ENCODE measurements at regions not wholly inside any gene's neighbourhood (a gene's known extent, or its start where the extent isn't known, plus 50 kb on each side); places are given as distances from the start of the nearest gene placed in this dataset.

DNA sequence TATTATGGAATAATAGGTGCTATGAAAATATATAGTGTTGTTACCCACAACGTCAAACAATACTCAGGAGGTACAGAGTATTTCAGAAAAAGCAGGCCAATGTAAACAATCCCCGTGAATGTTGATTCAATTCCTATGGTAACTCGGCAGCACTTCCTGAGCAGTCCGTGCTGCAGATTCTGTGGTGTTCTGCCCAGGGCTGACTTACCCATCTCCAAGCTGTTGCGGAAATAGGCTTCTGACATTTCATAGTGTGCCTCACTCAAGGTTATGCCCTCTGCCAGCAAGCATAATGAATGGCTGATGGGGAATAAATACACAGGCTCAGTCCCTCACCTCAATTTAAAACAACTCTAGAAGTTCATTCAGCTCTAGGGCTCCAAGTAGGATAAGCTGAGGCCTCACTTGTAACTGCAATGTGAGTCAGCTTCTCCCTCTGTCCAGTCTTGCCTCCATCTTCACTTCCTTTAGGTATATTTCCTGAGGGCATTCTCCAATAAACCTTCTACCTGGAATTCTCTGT lies 177.6 kb downstream of the GNAI1 start:
- TF ChIP-seq, protein P1, sequence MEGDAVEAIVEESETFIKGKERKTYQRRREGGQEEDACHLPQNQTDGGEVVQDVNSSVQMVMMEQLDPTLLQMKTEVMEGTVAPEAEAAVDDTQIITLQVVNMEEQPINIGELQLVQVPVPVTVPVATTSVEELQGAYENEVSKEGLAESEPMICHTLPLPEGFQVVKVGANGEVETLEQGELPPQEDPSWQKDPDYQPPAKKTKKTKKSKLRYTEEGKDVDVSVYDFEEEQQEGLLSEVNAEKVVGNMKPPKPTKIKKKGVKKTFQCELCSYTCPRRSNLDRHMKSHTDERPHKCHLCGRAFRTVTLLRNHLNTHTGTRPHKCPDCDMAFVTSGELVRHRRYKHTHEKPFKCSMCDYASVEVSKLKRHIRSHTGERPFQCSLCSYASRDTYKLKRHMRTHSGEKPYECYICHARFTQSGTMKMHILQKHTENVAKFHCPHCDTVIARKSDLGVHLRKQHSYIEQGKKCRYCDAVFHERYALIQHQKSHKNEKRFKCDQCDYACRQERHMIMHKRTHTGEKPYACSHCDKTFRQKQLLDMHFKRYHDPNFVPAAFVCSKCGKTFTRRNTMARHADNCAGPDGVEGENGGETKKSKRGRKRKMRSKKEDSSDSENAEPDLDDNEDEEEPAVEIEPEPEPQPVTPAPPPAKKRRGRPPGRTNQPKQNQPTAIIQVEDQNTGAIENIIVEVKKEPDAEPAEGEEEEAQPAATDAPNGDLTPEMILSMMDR (IDR thresholded peaks at IDR 0.05; ENCODE audit: low read length): no peak
- TF ChIP-seq EZH2 (IDR thresholded peaks at IDR 0.05; ENCODE audit: borderline replicate concordance, low read length): no peak
- Histone ChIP-seq H3F3A (ENCODE audit: insufficient read depth, low read length) (no peaks in the 10 kb centered on the region), H3K4me1 (ENCODE audit: insufficient read depth, low read length, severe bottlenecking) (no peaks in the 10 kb centered on the region), H3K9me3 (ENCODE audit: low read length) (no peaks in the 10 kb centered on the region), H3K36me3 (ENCODE audit: insufficient read depth, low read length) (no peaks in the 10 kb centered on the region), H3K9ac (ENCODE audit: low read length) (no peak overlapping the region), H4K20me1 (ENCODE audit: insufficient read depth, low read length) (no peaks in the 10 kb centered on the region), H3K9me2 (ENCODE audit: low read depth, low read length) (no peaks in the 10 kb centered on the region), H3K27me3 (ENCODE audit: insufficient read depth, low read length) (no peaks in the 10 kb centered on the region), H2AFZ (ENCODE audit: low read length) (no peak overlapping the region), H3K4me3 (ENCODE audit: low read depth, low read length, poor library complexity, severe bottlenecking) (no peak overlapping the region), H3K27ac (ENCODE audit: low read depth, low read length, poor library complexity, severe bottlenecking) (no peak overlapping the region), H3K4me2 (ENCODE audit: low read length) (no peak overlapping the region), H3K79me2 (ENCODE audit: insufficient read depth, low read length) (no peaks in the 10 kb centered on the region)

DNA sequence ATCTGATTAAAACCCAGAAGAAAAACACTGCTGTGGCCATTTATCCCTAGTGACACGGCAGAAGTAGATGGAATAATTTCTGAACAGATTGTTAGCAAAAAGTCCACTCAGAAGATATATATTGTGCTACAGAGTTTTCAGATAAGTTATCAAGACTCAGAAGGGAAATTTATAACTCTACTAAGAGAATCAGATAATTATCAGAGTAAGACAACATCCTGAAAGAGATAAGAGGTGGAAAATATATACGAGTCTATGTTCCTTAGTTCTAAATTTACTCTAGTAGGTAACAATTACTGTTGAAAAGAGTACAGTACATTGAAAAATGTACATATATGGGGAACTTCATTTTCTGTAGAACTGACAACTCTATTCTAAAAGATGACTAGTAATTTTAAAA lies 176.7 kb downstream of the GNAI1 start:
- Histone ChIP-seq H3K36me3 (ENCODE audit: insufficient read depth, low read length) (no peaks in the 10 kb centered on the region), H3K9me3 (ENCODE audit: low read length) (no peaks in the 10 kb centered on the region), H3F3A (ENCODE audit: insufficient read depth, low read length) (no peaks in the 10 kb centered on the region), H3K4me2 (ENCODE audit: low read length) (no peak overlapping the region), H4K20me1 (ENCODE audit: insufficient read depth, low read length) (no peaks in the 10 kb centered on the region), H3K79me2 (ENCODE audit: insufficient read depth, low read length) (no peaks in the 10 kb centered on the region), H3K9me2 (ENCODE audit: low read depth, low read length) (no peaks in the 10 kb centered on the region), H3K9ac (ENCODE audit: low read length) (no peak overlapping the region), H3K27me3 (ENCODE audit: insufficient read depth, low read length) (no peaks in the 10 kb centered on the region), H3K4me1 (ENCODE audit: insufficient read depth, low read length, severe bottlenecking) (no peaks in the 10 kb centered on the region), H2AFZ (ENCODE audit: low read length) (no peak overlapping the region), H3K27ac (ENCODE audit: low read depth, low read length, poor library complexity, severe bottlenecking) (no peak overlapping the region), H3K4me3 (ENCODE audit: low read depth, low read length, poor library complexity, severe bottlenecking) (no peak overlapping the region)
- TF ChIP-seq EZH2 (IDR thresholded peaks at IDR 0.05; ENCODE audit: borderline replicate concordance, low read length): no peak
- TF ChIP-seq, protein P1 (IDR thresholded peaks at IDR 0.05; ENCODE audit: low read length): no peak

DNA sequence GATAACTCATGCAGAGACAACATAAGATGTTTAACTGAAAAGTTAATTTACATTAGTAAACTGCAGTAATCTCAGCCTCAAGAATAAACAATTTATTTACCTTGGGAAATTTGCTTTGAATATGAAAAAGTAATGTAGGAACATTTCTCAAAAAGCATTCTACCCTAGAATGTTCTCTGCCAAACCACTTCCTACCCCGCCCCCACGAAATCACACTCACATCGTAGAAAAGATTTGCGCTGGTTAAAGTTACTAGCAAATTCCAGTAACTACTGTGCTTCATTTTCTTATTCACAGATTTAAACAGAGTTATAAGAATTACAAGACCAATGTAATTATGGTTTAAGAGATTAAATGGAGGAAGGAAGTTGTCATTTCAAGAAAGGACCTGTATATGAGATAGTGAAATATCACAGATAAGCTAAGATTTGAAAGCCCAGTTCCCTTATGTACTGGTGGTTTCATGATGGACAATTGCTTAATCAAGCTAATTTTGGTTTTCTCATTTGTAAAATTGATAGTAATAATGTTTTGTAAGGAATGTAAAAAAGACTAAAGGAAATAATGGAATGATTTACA lies 175.4 kb downstream of the GNAI1 start:
- no peaks in the 10 kb centered on the region for H3K27me3 ChIP-seq (ENCODE audit: insufficient read depth, low read length)
- H3K4me3 ChIP-seq (ENCODE audit: low read depth, low read length, poor library complexity, severe bottlenecking): no peak overlapping the region
- no peaks in the 10 kb centered on the region for H3K79me2 ChIP-seq (ENCODE audit: insufficient read depth, low read length)
- no peak overlapping the region for H2AFZ ChIP-seq (ENCODE audit: low read length)
- TF ChIP-seq EZH2 (IDR thresholded peaks at IDR 0.05; ENCODE audit: borderline replicate concordance, low read length): no peak
- TF ChIP-seq, protein P1 (IDR thresholded peaks at IDR 0.05; ENCODE audit: low read length): no peak
- H3F3A ChIP-seq (ENCODE audit: insufficient read depth, low read length): no peaks in the 10 kb centered on the region
- H3K9ac ChIP-seq (ENCODE audit: low read length): no peak overlapping the region
- H3K36me3 ChIP-seq (ENCODE audit: insufficient read depth, low read length): no peaks in the 10 kb centered on the region
- H3K27ac ChIP-seq (ENCODE audit: low read depth, low read length, poor library complexity, severe bottlenecking): no peak overlapping the region
- no peak overlapping the region for H3K4me2 ChIP-seq (ENCODE audit: low read length)
- no peaks in the 10 kb centered on the region for H3K9me2 ChIP-seq (ENCODE audit: low read depth, low read length)
- H3K4me1 ChIP-seq (ENCODE audit: insufficient read depth, low read length, severe bottlenecking): no peaks in the 10 kb centered on the region
- no peaks in the 10 kb centered on the region for H4K20me1 ChIP-seq (ENCODE audit: insufficient read depth, low read length)
- H3K9me3 ChIP-seq (ENCODE audit: low read length): no peaks in the 10 kb centered on the region
